HG03378 (cell line): ENCODE measurements at regions not wholly inside any gene's neighbourhood (a gene's known extent, or its start where the extent isn't known, plus 50 kb on each side); places are given as distances from the start of the nearest gene placed in this dataset.

Experiments used
- ATAC-seq: cut with Tn5 transposase; IDR thresholded peaks from one replicate; pipeline ENCODE4 v1.9.1; 2021; ENCODE audit warnings: mild to moderate bottlenecking, moderate library complexity; ENCODE audit not compliant: unreplicated experiment

- no peak for ATAC-seq
Measured at GRCh38 chr2:861655-862354, 88.8 kb upstream of the SNTG2 start.

GRCh38 chr2:860259-860855 is 90.3 kb upstream of the SNTG2 start:
- ATAC-seq: no peak

GRCh38 chr2:858646-859045 is 92.0 kb upstream of the SNTG2 start:
- ATAC-seq: no peak

GRCh38 chr2:857937-858336 is 92.7 kb upstream of the SNTG2 start:
- no peak for ATAC-seq

GRCh38 chr2:857081-857480 is 93.6 kb upstream of the SNTG2 start:
- no peak for ATAC-seq

GRCh38 chr2:856456-856855 is 94.2 kb upstream of the SNTG2 start:
- no peak for ATAC-seq

- ATAC-seq: no peak
Measured at GRCh38 chr2:856041-856440, 94.6 kb upstream of the SNTG2 start.

GRCh38 chr2:855177-855576 is 95.5 kb upstream of the SNTG2 start:
- no peak for ATAC-seq

GRCh38 chr2:854460-854859 is 96.2 kb upstream of the SNTG2 start:
- no peak for ATAC-seq

GRCh38 chr2:853203-853870 is 97.3 kb upstream of the SNTG2 start:
- no peak for ATAC-seq

GRCh38 chr2:852168-852567 is 98.5 kb upstream of the SNTG2 start:
- no peak for ATAC-seq

- no peak for ATAC-seq
Measured at GRCh38 chr2:851680-852079, 99.0 kb upstream of the SNTG2 start.

GRCh38 chr2:851078-851477 is 99.6 kb upstream of the SNTG2 start:
- no peak for ATAC-seq

GRCh38 chr2:850429-850828 is 100.2 kb upstream of the SNTG2 start:
- ATAC-seq: no peak

GRCh38 chr2:848099-848498 is 102.5 kb upstream of the SNTG2 start:
- no peak for ATAC-seq

- no peak for ATAC-seq
Measured at GRCh38 chr2:847669-848068, 103.0 kb upstream of the SNTG2 start.

GRCh38 chr2:844715-845114 is 105.9 kb upstream of the SNTG2 start:
- ATAC-seq: no peak

GRCh38 chr2:842151-842803 is 108.4 kb upstream of the SNTG2 start:
- no peak for ATAC-seq

GRCh38 chr2:841036-841435 is 109.6 kb upstream of the SNTG2 start:
- ATAC-seq: no peak

GRCh38 chr2:834233-834632 is 116.4 kb upstream of the SNTG2 start:
- no peak for ATAC-seq

GRCh38 chr2:833180-833579 is 117.5 kb upstream of the SNTG2 start:
- no peak for ATAC-seq

GRCh38 chr2:832635-833034 is 118.0 kb upstream of the SNTG2 start:
- ATAC-seq: no peak
